ENCODE measurements at regions not wholly inside any gene's neighbourhood (a gene's known extent, or its start where the extent isn't known, plus 50 kb on each side); places are given as distances from the start of the nearest gene placed in this dataset.

DNA sequence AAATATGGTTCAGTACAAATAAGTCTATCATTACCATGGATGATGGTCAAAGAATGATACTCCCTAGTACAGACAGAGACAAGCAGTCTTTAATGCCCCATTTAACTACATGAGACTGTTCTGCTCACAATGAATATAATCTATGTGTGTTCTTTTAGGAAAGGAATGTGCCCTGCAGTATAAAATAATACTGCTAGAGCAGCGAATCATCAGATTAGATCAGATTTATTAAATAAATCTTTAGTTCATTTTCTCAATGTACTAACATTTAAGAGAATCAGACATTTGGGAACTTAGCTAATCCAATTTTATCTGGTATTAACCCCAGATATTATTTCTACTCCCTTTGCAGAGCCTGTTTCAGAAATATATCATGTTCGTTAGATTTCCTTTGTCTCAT lies 272.0 kb upstream of the GCFC2 start:
- no peak for DNase-seq
- H3K4me3 ChIP-seq (ENCODE audit: low read depth, low read length) = no peak overlapping the region
- no peaks in the 10 kb centered on the region for H3K27me3 ChIP-seq (ENCODE audit: insufficient read depth, low read depth, severe bottlenecking)

GRCh38 chr2:75964646-75965045 lies 253.9 kb upstream of the GCFC2 start:
- no peak overlapping the region for H3K4me3 ChIP-seq (ENCODE audit: low read depth, low read length)
- no peaks in the 10 kb centered on the region for H3K36me3 ChIP-seq
- no peak overlapping the region for H3K27ac ChIP-seq
- no peak for DNase-seq
- peaks cover 3% of the 10 kb centered on the region for H3K9me3 ChIP-seq (ENCODE audit: severe bottlenecking)
- no peak for TF ChIP-seq CTCF (IDR thresholded peaks at IDR 0.05; ENCODE audit: low read depth, low read length)
- no peaks in the 10 kb centered on the region for H3K27me3 ChIP-seq (ENCODE audit: insufficient read depth, low read depth, severe bottlenecking)

More for the DNA sequence above, 272.0 kb upstream of the GCFC2 start:
- Histone ChIP-seq H3K27ac (no peak overlapping the region), H3K36me3 (no peaks in the 10 kb centered on the region), H3K9me3 (ENCODE audit: severe bottlenecking) (peaks cover 3% of the 10 kb centered on the region)
- TF ChIP-seq CTCF (IDR thresholded peaks at IDR 0.05; ENCODE audit: low read depth, low read length) = no peak

- TF ChIP-seq CTCF (IDR thresholded peaks at IDR 0.05; ENCODE audit: low read depth, low read length) = no peak
These were observed 249.8 kb upstream of the GCFC2 start for GRCh38 chr2:75960472-75961009.

GRCh38 chr2:75959724-75960471 lies 249.2 kb upstream of the GCFC2 start:
- Histone ChIP-seq H3K27ac (no peak overlapping the region), H3K4me3 (ENCODE audit: low read depth, low read length) (no peak overlapping the region), H3K36me3 (no peaks in the 10 kb centered on the region), H3K27me3 (ENCODE audit: insufficient read depth, low read depth, severe bottlenecking) (no peaks in the 10 kb centered on the region), H3K9me3 (ENCODE audit: severe bottlenecking) (peaks cover 3% of the 10 kb centered on the region)
- TF ChIP-seq CTCF (IDR thresholded peaks at IDR 0.05; ENCODE audit: low read depth, low read length) = no peak
- DNase-seq = no peak

More at GRCh38 chr2:75960472-75961009, 249.8 kb upstream of the GCFC2 start:
- H3K9me3 ChIP-seq (ENCODE audit: severe bottlenecking) = peaks cover 3% of the 10 kb centered on the region
- no peaks in the 10 kb centered on the region for H3K36me3 ChIP-seq
- no peak overlapping the region for H3K27ac ChIP-seq
- H3K4me3 ChIP-seq (ENCODE audit: low read depth, low read length) = no peak overlapping the region
- DNase-seq = no peak
- no peaks in the 10 kb centered on the region for H3K27me3 ChIP-seq (ENCODE audit: insufficient read depth, low read depth, severe bottlenecking)

DNA sequence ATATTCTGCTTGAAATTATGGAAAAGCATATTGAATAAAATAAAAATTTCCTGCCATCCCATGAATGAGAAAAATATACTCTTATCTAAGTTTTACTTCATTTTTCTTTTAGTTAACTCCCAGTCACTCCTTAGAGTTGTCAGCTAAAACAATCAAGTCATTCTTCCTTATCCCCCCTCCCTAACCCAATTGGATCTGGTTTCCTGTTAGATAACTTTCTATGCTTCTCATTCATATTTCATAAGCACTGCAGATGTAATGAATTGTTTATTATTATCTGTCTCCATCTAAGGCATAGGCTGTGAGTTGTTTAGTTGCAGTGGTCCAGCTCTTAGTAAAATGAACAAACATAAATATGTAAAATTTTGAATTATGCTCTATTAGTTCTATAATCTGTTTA lies 244.0 kb upstream of the GCFC2 start:
- H3K4me3 ChIP-seq (ENCODE audit: low read depth, low read length) = no peak overlapping the region
- no peaks in the 10 kb centered on the region for H3K27me3 ChIP-seq (ENCODE audit: insufficient read depth, low read depth, severe bottlenecking)
- no peaks in the 10 kb centered on the region for H3K9me3 ChIP-seq (ENCODE audit: severe bottlenecking)
- TF ChIP-seq CTCF (IDR thresholded peaks at IDR 0.05; ENCODE audit: low read depth, low read length) = no peak
- no peaks in the 10 kb centered on the region for H3K36me3 ChIP-seq
- DNase-seq = no peak
- no peak overlapping the region for H3K27ac ChIP-seq
